Left ventricle myocardium inferior (tissue), 1 donor: ENCODE measurements at regions not wholly inside any gene's neighbourhood (a gene's known extent, or its start where the extent isn't known, plus 50 kb on each side); places are given as distances from the start of the nearest gene placed in this dataset.

ENCODE experiments used
- DNase-seq: peaks from one replicate; pipeline ENCODE4 v3.0.0-alpha.2; 2020
- H3K27ac ChIP-seq: fragments of 200-600 bp; replicated peaks from 2 replicates; pipeline ENCODE4 v1.8.0; 2021
- H3K27me3 ChIP-seq: fragments of 200-600 bp; 2 replicates; pipeline ENCODE4 v1.8.0; 2021; ENCODE audit warnings: low read depth
- H3K36me3 ChIP-seq: fragments of 200-600 bp; 2 replicates; pipeline ENCODE4 v1.8.0; 2021
- H3K4me1 ChIP-seq: fragments of 200-600 bp; 2 replicates; pipeline ENCODE4 v1.8.0; 2021
- H3K4me3 ChIP-seq: fragments of 200-600 bp; 2 replicates; pipeline ENCODE4 v1.8.0; 2021; ENCODE audit warnings: mild to moderate bottlenecking, moderate library complexity
- H3K9me3 ChIP-seq: fragments of 200-600 bp; replicated peaks from 2 replicates; pipeline ENCODE4 v1.8.0; 2021
- intact Hi-C: fragments of 100-400 bp; cut with micrococcal nuclease; formaldehyde crosslinking; loops from one replicate; pipeline ENCODE4 v1.11.0; 2022
- TF ChIP-seq, protein P1 (sequence below): fragments of 200-600 bp; IDR thresholded peaks from 2 replicates; pipeline ENCODE4 v1.8.0; 2021; ENCODE audit warnings: antibody characterized with exemption, mild to moderate bottlenecking, borderline replicate concordance
- donor health status: DM: no; HTN: yes; CAD: no; lungs with severe emphysema.

DNA sequence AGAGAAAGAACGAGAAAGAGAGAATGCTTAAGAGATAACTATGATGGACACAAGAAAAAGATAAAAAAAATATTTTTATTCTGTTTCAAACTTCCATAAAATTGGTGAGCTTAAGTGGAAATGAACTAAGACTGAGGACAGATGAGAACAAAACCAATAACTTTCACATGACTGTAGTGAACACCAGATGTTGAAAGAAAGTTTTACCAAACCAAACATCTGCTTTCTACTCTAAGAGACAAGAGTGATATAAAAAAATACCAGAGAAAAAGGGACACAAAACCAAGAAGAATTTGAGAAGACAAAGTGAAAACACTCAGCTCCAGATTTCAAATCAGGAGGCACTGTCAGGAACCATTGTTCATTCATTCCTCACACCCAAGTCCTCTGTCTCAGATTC lies 147.9 kb downstream of the IMPG2 start:
- Histone ChIP-seq H3K27me3 (no peaks in the 10 kb centered on the region), H3K4me1 (peaks cover 13% of the 10 kb centered on the region), H3K9me3 (peaks cover 5% of the 10 kb centered on the region), H3K27ac (no peak overlapping the region), H3K4me3 (no peak overlapping the region), H3K36me3 (no peaks in the 10 kb centered on the region)
- TF ChIP-seq, protein P1, sequence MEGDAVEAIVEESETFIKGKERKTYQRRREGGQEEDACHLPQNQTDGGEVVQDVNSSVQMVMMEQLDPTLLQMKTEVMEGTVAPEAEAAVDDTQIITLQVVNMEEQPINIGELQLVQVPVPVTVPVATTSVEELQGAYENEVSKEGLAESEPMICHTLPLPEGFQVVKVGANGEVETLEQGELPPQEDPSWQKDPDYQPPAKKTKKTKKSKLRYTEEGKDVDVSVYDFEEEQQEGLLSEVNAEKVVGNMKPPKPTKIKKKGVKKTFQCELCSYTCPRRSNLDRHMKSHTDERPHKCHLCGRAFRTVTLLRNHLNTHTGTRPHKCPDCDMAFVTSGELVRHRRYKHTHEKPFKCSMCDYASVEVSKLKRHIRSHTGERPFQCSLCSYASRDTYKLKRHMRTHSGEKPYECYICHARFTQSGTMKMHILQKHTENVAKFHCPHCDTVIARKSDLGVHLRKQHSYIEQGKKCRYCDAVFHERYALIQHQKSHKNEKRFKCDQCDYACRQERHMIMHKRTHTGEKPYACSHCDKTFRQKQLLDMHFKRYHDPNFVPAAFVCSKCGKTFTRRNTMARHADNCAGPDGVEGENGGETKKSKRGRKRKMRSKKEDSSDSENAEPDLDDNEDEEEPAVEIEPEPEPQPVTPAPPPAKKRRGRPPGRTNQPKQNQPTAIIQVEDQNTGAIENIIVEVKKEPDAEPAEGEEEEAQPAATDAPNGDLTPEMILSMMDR = no peak
- DNase-seq = no peak
- intact Hi-C loops = no loop called here

DNA sequence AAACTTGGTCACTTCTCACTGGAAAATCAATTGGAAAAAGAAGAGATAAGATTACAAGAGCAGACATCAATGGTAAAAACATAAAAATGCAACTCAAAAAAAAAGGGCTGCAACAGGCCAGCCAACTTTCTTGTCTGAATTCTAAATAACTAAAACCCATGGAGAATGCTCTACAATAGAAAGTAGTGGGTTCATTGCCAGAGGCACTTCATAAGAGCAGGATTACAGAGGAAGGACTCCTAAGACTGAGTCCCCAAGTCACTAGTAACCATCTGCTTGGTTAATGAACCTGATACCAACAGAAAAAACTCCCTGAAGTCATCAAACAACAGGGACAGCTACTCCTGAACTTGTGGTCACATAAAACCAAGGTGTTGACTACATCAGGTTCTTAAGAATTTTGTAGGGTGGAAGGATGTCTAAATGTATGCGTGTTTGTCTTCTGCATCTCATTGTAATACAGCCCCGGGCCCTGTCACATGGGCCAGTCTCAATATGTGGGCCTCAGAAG lies 148.6 kb downstream of the IMPG2 start:
- peaks cover 5% of the 10 kb centered on the region for H3K9me3 ChIP-seq
- H3K36me3 ChIP-seq = no peaks in the 10 kb centered on the region
- intact Hi-C loops = no loop called here
- peak overlapping the region; percentile 16 for H3K27ac ChIP-seq
- H3K27me3 ChIP-seq = no peaks in the 10 kb centered on the region
- peaks cover 13% of the 10 kb centered on the region for H3K4me1 ChIP-seq
- TF ChIP-seq, protein P1 = no peak
- no peak for DNase-seq
- H3K4me3 ChIP-seq = no peak overlapping the region

DNA sequence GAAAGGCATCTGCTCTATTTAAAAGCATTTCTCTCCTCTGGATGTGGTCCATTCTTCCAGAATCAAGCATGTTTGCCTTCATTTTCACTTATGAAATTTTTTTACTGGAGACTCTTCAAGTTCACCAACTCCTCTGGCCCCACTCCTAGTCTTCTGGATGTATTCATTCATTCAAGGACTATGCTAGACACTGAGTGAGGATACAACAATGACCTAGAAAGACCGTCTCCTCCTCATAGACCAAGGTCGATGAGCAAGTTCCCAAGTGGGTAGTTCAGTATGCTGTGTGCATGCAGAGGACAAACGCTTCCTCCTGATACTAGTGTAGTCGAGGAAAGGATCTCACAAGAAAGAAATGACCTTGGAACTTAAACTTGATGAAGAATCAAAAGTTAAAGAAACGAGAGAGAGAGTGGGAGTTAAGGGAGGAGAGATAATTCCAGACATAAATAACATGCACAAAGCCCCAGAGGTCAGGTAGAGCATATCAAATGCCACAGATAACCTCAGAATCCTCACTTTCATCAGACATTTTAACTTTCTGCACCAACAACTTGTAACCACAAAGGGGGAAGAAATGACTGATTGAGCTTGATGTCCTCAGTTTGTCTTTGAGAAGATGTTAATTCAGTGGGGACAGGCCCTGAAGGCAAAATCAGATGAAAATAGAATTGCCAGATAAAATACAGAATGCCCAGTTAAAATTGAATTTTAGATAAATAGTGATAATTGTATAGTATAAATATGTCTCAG lies 149.4 kb downstream of the IMPG2 start:
- Histone ChIP-seq H3K4me3 (no peak overlapping the region), H3K9me3 (peaks cover 5% of the 10 kb centered on the region), H3K27me3 (no peaks in the 10 kb centered on the region), H3K36me3 (no peaks in the 10 kb centered on the region), H3K4me1 (peaks cover 13% of the 10 kb centered on the region), H3K27ac (peak overlapping the region; percentile 22)
- no peak for DNase-seq
- TF ChIP-seq, protein P1 = no peak
- intact Hi-C loops = no loop called here

DNA sequence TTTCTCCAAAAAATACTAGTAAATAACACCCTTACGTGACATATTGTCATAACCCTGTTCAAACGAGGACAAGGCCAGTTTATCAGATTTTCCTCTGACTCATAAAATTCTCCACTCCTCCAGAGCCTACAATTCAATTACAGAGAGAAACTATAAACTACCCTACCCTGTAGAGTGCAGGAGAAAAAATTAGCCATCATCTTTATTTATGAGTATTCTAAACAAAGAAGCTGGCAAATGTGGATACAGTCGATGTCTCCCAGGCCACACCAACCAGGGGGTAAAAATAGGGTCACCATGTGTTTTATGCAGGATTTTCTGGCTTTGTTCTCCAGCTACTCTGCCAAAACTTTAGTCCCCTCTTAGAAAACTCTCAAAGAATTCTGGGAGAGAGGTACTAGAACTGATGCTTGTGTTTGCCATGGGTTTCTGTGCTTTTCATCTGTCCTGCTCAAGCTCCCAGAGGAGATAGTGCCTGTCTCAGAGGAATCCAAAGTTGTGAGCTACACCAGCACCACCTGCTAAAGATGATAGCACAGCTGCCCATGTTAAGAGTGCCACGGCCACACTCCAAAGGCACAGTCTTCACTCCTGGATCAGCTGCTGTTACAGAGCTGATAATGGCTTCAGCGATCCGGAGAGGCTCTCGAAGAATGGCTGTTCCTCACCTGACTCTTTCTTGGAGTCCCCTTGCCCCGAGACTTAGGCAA lies 150.2 kb downstream of the IMPG2 start:
- H3K4me1 ChIP-seq = peaks cover 13% of the 10 kb centered on the region
- H3K9me3 ChIP-seq = peaks cover 2% of the 10 kb centered on the region
- intact Hi-C loops = no loop called here
- DNase-seq = no peak
- H3K27ac ChIP-seq = peak overlapping the region; percentile 22
- TF ChIP-seq, protein P1 = no peak
- H3K27me3 ChIP-seq = no peaks in the 10 kb centered on the region
- no peaks in the 10 kb centered on the region for H3K36me3 ChIP-seq
- H3K4me3 ChIP-seq = no peak overlapping the region

DNA sequence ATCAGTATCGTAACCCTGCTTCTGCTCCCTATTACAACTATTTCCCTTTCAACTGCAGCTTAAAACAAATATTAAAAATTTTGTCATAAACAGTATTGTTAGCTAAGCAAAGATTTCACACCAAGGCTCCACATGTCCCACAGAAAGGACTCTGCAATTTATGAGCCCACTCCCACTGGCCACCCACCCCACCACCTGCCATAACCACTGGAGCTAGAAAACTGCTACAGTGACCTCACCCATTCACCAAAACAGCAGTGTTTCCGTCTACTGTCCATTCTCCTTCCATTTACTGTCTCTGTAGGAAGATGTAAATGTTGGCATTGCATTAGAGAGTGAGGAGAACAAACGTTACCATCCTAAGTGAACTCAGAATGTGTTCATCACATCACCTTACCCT lies 150.9 kb downstream of the IMPG2 start:
- H3K9me3 ChIP-seq = no peaks in the 10 kb centered on the region

More for the DNA sequence above, 150.9 kb downstream of the IMPG2 start:
- intact Hi-C loops = no loop called here
- TF ChIP-seq, protein P1 = no peak
- Histone ChIP-seq H3K36me3 (no peaks in the 10 kb centered on the region), H3K27ac (no peak overlapping the region), H3K4me3 (no peak overlapping the region), H3K4me1 (peaks cover 13% of the 10 kb centered on the region), H3K27me3 (no peaks in the 10 kb centered on the region)
- DNase-seq = no peak
